WTC11 (cell line): ENCODE measurements at regions not wholly inside any gene's neighbourhood (a gene's known extent, or its start where the extent isn't known, plus 50 kb on each side); places are given as distances from the start of the nearest gene placed in this dataset.

Source experiments
- ATAC-seq: fragments of 200-7000 bp; cut with Tn5 transposase; 2 replicates; pipeline ENCODE4 v1.10.0; 2021; ENCODE audit warnings: mild to moderate bottlenecking, moderate library complexity
- CTCF ChIA-PET: fragments of 300-600 bp; sonication (Branson Sonifier 250); formaldehyde crosslinking; loops from one replicate; lab custom pipeline; 2021; ENCODE audit warnings: antibody characterized with exemption; lab: Charles Lee
- POLR2A ChIA-PET: fragments of 350-600 bp; sonication (Branson Sonifier 250); formaldehyde crosslinking; loops from one replicate; lab custom pipeline; 2021; ENCODE audit warnings: antibody characterized with exemption; lab: Charles Lee
- DNase-seq: peaks from one replicate; pipeline ENCODE4 v3.0.0; 2021; ENCODE audit warnings: low spot score
- H3K27ac Mint-ChIP-seq: 2 replicates; pipeline ENCODE4 v1.8.0; 2021; ENCODE audit warnings: mixed read lengths
- H3K27me3 Mint-ChIP-seq: 2 replicates; pipeline ENCODE4 v1.8.0; 2021; ENCODE audit warnings: low read depth, mild to moderate bottlenecking, moderate library complexity, mixed read lengths
- H3K36me3 Mint-ChIP-seq: 2 replicates; pipeline ENCODE4 v1.8.0; 2021; ENCODE audit warnings: mixed read lengths
- H3K4me1 Mint-ChIP-seq: 2 replicates; pipeline ENCODE4 v1.8.0; 2022; ENCODE audit warnings: mixed read lengths
- H3K4me3 Mint-ChIP-seq: 2 replicates; pipeline ENCODE4 v1.8.0; 2021; ENCODE audit warnings: mild to moderate bottlenecking, moderate library complexity, mixed read lengths
- H3K9me3 Mint-ChIP-seq: 2 replicates; pipeline ENCODE4 v1.8.0; 2021; ENCODE audit warnings: mixed read lengths
- FOXP1 ChIP-seq: sonication (generic); formaldehyde crosslinking; IDR thresholded peaks from 2 replicates; pipeline ENCODE4 v1.8.0; 2022; ENCODE audit warnings: missing genetic modification reagents, mild to moderate bottlenecking, moderate library complexity, borderline replicate concordance
- HMGA2 ChIP-seq: fragments of 250-450 bp; sonication (Bioruptor Pico); IDR thresholded peaks from 2 replicates; pipeline ENCODE4 v1.4.0; 2021; ENCODE audit warnings: mild to moderate bottlenecking, moderate library complexity
- MYBL2 ChIP-seq: sonication (generic); formaldehyde crosslinking; IDR thresholded peaks from 2 replicates; pipeline ENCODE4 v1.8.1; 2023; ENCODE audit warnings: mild to moderate bottlenecking, moderate library complexity, missing genetic modification reagents
- NR1H2 ChIP-seq: sonication (generic); formaldehyde crosslinking; IDR thresholded peaks from 2 replicates; pipeline ENCODE4 v1.9.0; 2021; ENCODE audit warnings: mild to moderate bottlenecking, moderate library complexity, missing genetic modification reagents
- SP1 ChIP-seq: sonication (generic); formaldehyde crosslinking; conservative IDR thresholded peaks from 2 replicates; pipeline ENCODE4 v1.8.1; 2022; ENCODE audit warnings: missing genetic modification reagents
- ZNF121 ChIP-seq: sonication (generic); formaldehyde crosslinking; IDR thresholded peaks from 2 replicates; pipeline ENCODE4 v1.8.0; 2023; ENCODE audit warnings: missing genetic modification reagents
- ZNF232 ChIP-seq: sonication (generic); formaldehyde crosslinking; IDR thresholded peaks from 2 replicates; pipeline ENCODE4 v1.8.0; 2022; ENCODE audit warnings: mild to moderate bottlenecking, missing genetic modification reagents
- TF ChIP-seq, protein P1 (sequence below): sonication (generic); formaldehyde crosslinking; IDR thresholded peaks from 2 replicates; pipeline ENCODE4 v1.8.1; 2022; ENCODE audit warnings: low read depth, mild to moderate bottlenecking, moderate library complexity, missing genetic modification reagents, borderline replicate concordance
- TF ChIP-seq, protein P2 (sequence below): sonication (generic); formaldehyde crosslinking; conservative IDR thresholded peaks from 2 replicates; pipeline ENCODE4 v1.8.1; 2023; ENCODE audit warnings: mild to moderate bottlenecking, low read depth, missing genetic modification reagents, moderate library complexity
- TF ChIP-seq, protein P3 (sequence below): sonication (generic); formaldehyde crosslinking; IDR thresholded peaks from 2 replicates; pipeline ENCODE4 v1.8.0; 2022; ENCODE audit warnings: missing genetic modification reagents
- TF ChIP-seq, protein P4 (sequence below): sonication (generic); formaldehyde crosslinking; IDR thresholded peaks from 2 replicates; pipeline ENCODE4 v1.8.1; 2022; ENCODE audit warnings: mild to moderate bottlenecking, moderate library complexity, missing genetic modification reagents
- TF ChIP-seq, protein P5 (sequence below): sonication (generic); formaldehyde crosslinking; IDR thresholded peaks from 2 replicates; pipeline ENCODE4 v1.8.1; 2023; ENCODE audit warnings: mild to moderate bottlenecking, missing genetic modification reagents, moderate library complexity
- TF ChIP-seq, protein P6 (sequence below): sonication (generic); formaldehyde crosslinking; IDR thresholded peaks from 2 replicates; pipeline ENCODE4 v1.8.0; 2022; ENCODE audit warnings: mild to moderate bottlenecking, missing genetic modification reagents
- TF ChIP-seq, protein P7 (sequence below): fragments of 250-450 bp; sonication (Bioruptor Pico); conservative IDR thresholded peaks from 2 replicates; pipeline ENCODE4 v1.9.0; 2021; ENCODE audit warnings: mild to moderate bottlenecking
- TF ChIP-seq, protein P8 (sequence below): sonication (generic); formaldehyde crosslinking; IDR thresholded peaks from 2 replicates; pipeline ENCODE4 v1.8.1; 2022; ENCODE audit warnings: low read depth, missing genetic modification reagents, borderline replicate concordance
- TF ChIP-seq, protein P9 (sequence below): fragments of 250-450 bp; sonication (Bioruptor Pico); IDR thresholded peaks from 2 replicates; pipeline ENCODE4 v1.9.0; 2021; ENCODE audit warnings: mild to moderate bottlenecking, borderline replicate concordance

DNA sequence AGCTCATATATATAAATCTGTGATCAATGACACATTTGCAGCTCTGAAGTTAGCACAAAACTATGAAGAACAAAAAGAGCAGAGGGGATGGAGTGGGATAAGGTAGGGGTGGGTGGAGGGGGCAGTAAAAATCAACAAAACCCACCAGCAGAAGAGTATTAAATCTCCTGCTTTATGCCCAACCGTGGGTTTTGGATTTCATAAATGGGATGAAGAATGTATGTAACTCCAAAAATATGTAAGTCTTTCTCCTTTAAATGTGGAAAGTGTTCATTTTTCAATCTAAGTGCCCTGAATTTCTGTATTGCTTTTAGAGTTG is 480.3 kb upstream of the MARCKS start:
- Mint-ChIP-seq H3K9me3 (no peaks in the 10 kb centered on the region), H3K36me3 (no peaks in the 10 kb centered on the region), H3K27ac (no peak overlapping the region), H3K27me3 (no peaks in the 10 kb centered on the region), H3K4me3 (no peak overlapping the region), H3K4me1 (no peaks in the 10 kb centered on the region)
- ChIA-PET POLR2A (no interaction called here), CTCF (no interaction called here)
- no peak for ATAC-seq
- no peak for DNase-seq
- TF ChIP-seq ZNF121 (no peak), SP1 (no peak)
- TF ChIP-seq, protein P1, sequence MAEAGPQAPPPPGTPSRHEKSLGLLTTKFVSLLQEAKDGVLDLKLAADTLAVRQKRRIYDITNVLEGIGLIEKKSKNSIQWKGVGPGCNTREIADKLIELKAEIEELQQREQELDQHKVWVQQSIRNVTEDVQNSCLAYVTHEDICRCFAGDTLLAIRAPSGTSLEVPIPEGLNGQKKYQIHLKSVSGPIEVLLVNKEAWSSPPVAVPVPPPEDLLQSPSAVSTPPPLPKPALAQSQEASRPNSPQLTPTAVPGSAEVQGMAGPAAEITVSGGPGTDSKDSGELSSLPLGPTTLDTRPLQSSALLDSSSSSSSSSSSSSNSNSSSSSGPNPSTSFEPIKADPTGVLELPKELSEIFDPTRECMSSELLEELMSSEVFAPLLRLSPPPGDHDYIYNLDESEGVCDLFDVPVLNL, result no peak
- TF ChIP-seq, protein P2, sequence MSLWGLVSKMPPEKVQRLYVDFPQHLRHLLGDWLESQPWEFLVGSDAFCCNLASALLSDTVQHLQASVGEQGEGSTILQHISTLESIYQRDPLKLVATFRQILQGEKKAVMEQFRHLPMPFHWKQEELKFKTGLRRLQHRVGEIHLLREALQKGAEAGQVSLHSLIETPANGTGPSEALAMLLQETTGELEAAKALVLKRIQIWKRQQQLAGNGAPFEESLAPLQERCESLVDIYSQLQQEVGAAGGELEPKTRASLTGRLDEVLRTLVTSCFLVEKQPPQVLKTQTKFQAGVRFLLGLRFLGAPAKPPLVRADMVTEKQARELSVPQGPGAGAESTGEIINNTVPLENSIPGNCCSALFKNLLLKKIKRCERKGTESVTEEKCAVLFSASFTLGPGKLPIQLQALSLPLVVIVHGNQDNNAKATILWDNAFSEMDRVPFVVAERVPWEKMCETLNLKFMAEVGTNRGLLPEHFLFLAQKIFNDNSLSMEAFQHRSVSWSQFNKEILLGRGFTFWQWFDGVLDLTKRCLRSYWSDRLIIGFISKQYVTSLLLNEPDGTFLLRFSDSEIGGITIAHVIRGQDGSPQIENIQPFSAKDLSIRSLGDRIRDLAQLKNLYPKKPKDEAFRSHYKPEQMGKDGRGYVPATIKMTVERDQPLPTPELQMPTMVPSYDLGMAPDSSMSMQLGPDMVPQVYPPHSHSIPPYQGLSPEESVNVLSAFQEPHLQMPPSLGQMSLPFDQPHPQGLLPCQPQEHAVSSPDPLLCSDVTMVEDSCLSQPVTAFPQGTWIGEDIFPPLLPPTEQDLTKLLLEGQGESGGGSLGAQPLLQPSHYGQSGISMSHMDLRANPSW, result no peak

DNA sequence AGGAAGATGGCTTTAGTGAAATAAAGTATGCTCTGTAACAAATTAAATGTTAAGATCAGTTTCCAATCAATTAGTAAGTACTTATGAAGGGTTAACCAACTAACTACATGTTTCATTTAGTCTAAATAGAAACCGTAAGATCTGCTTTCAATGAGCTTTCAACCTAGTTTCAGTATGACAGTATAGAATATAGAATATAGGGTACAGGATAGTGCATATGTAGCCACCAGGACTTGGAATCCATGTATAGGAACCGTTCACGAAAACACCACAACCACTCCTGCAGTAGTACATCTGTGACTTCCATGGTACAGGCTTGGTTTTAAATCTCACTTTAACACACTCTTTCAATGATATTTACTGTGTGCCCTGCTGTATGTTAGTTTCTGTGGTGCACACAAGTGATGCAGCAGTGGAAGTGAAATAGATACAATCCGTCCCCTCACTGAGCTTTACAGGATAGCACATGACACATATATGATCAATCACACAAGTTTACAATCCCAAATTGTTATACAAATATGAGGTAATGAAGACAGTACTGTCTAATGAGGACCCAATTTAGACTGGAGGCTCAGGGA is 479.7 kb upstream of the MARCKS start:
- no peak overlapping the region for H3K4me3 Mint-ChIP-seq
- no peaks in the 10 kb centered on the region for H3K27me3 Mint-ChIP-seq
- H3K4me1 Mint-ChIP-seq, result no peaks in the 10 kb centered on the region
- H3K27ac Mint-ChIP-seq, result no peak overlapping the region
- DNase-seq (no peak), ATAC-seq (no peak)
- H3K36me3 Mint-ChIP-seq, result no peaks in the 10 kb centered on the region
- POLR2A ChIA-PET, result no interaction called here
- no peaks in the 10 kb centered on the region for H3K9me3 Mint-ChIP-seq
- CTCF ChIA-PET, result no interaction called here
- TF ChIP-seq HMGA2 (no peak), ZNF232 (no peak), NR1H2 (CRISPR knock-in tag) (no peak), MYBL2 (CRISPR knock-in tag) (no peak), FOXP1 (no peak)
- TF ChIP-seq, protein P3, sequence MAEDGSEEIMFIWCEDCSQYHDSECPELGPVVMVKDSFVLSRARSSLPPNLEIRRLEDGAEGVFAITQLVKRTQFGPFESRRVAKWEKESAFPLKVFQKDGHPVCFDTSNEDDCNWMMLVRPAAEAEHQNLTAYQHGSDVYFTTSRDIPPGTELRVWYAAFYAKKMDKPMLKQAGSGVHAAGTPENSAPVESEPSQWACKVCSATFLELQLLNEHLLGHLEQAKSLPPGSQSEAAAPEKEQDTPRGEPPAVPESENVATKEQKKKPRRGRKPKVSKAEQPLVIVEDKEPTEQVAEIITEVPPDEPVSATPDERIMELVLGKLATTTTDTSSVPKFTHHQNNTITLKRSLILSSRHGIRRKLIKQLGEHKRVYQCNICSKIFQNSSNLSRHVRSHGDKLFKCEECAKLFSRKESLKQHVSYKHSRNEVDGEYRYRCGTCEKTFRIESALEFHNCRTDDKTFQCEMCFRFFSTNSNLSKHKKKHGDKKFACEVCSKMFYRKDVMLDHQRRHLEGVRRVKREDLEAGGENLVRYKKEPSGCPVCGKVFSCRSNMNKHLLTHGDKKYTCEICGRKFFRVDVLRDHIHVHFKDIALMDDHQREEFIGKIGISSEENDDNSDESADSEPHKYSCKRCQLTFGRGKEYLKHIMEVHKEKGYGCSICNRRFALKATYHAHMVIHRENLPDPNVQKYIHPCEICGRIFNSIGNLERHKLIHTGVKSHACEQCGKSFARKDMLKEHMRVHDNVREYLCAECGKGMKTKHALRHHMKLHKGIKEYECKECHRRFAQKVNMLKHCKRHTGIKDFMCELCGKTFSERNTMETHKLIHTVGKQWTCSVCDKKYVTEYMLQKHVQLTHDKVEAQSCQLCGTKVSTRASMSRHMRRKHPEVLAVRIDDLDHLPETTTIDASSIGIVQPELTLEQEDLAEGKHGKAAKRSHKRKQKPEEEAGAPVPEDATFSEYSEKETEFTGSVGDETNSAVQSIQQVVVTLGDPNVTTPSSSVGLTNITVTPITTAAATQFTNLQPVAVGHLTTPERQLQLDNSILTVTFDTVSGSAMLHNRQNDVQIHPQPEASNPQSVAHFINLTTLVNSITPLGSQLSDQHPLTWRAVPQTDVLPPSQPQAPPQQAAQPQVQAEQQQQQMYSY (CRISPR knock-in tag), result no peak
- TF ChIP-seq, protein P4, sequence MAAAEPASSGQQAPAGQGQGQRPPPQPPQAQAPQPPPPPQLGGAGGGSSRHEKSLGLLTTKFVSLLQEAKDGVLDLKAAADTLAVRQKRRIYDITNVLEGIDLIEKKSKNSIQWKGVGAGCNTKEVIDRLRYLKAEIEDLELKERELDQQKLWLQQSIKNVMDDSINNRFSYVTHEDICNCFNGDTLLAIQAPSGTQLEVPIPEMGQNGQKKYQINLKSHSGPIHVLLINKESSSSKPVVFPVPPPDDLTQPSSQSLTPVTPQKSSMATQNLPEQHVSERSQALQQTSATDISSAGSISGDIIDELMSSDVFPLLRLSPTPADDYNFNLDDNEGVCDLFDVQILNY (CRISPR knock-in tag), result no peak
- TF ChIP-seq, protein P5, sequence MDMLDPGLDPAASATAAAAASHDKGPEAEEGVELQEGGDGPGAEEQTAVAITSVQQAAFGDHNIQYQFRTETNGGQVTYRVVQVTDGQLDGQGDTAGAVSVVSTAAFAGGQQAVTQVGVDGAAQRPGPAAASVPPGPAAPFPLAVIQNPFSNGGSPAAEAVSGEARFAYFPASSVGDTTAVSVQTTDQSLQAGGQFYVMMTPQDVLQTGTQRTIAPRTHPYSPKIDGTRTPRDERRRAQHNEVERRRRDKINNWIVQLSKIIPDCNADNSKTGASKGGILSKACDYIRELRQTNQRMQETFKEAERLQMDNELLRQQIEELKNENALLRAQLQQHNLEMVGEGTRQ (CRISPR knock-in tag), result no peak
- TF ChIP-seq, protein P6, sequence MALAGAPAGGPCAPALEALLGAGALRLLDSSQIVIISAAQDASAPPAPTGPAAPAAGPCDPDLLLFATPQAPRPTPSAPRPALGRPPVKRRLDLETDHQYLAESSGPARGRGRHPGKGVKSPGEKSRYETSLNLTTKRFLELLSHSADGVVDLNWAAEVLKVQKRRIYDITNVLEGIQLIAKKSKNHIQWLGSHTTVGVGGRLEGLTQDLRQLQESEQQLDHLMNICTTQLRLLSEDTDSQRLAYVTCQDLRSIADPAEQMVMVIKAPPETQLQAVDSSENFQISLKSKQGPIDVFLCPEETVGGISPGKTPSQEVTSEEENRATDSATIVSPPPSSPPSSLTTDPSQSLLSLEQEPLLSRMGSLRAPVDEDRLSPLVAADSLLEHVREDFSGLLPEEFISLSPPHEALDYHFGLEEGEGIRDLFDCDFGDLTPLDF (CRISPR knock-in tag), result no peak
- TF ChIP-seq, protein P7, sequence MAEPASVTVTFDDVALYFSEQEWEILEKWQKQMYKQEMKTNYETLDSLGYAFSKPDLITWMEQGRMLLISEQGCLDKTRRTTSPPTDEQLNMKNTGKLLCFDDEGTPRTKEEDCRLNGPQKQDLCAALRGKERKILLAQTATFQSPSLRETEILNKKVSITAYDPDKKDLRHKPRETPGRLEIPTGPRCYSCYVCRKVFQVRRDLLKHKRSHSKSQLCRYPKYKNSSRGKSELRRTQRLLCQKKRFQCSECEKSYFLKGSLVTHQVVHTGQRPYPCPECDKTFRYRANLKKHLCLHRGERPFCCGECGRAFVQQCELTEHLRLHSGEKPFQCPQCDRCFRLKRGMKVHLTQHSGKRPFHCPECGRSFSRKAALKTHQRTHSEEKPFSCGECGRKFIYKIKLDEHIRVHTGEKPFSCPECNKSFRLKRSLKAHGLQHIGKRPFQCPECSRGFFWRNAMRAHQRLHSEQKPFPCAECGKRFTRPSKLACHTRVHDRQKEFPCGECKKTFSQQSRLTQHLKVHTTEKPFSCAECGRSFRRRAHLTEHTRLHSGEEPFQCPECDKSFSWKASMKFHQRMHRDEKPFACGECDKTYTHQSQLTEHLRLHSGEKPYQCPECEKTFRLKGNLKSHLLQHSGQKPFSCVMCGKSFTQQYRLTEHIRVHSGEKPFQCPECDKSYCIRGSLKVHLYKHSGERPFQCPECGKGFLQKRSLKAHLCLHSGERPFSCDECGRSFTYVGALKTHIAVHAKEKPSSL, result no peak
- TF ChIP-seq, protein P8, sequence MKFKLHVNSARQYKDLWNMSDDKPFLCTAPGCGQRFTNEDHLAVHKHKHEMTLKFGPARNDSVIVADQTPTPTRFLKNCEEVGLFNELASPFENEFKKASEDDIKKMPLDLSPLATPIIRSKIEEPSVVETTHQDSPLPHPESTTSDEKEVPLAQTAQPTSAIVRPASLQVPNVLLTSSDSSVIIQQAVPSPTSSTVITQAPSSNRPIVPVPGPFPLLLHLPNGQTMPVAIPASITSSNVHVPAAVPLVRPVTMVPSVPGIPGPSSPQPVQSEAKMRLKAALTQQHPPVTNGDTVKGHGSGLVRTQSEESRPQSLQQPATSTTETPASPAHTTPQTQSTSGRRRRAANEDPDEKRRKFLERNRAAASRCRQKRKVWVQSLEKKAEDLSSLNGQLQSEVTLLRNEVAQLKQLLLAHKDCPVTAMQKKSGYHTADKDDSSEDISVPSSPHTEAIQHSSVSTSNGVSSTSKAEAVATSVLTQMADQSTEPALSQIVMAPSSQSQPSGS, result no peak
- TF ChIP-seq, protein P9, sequence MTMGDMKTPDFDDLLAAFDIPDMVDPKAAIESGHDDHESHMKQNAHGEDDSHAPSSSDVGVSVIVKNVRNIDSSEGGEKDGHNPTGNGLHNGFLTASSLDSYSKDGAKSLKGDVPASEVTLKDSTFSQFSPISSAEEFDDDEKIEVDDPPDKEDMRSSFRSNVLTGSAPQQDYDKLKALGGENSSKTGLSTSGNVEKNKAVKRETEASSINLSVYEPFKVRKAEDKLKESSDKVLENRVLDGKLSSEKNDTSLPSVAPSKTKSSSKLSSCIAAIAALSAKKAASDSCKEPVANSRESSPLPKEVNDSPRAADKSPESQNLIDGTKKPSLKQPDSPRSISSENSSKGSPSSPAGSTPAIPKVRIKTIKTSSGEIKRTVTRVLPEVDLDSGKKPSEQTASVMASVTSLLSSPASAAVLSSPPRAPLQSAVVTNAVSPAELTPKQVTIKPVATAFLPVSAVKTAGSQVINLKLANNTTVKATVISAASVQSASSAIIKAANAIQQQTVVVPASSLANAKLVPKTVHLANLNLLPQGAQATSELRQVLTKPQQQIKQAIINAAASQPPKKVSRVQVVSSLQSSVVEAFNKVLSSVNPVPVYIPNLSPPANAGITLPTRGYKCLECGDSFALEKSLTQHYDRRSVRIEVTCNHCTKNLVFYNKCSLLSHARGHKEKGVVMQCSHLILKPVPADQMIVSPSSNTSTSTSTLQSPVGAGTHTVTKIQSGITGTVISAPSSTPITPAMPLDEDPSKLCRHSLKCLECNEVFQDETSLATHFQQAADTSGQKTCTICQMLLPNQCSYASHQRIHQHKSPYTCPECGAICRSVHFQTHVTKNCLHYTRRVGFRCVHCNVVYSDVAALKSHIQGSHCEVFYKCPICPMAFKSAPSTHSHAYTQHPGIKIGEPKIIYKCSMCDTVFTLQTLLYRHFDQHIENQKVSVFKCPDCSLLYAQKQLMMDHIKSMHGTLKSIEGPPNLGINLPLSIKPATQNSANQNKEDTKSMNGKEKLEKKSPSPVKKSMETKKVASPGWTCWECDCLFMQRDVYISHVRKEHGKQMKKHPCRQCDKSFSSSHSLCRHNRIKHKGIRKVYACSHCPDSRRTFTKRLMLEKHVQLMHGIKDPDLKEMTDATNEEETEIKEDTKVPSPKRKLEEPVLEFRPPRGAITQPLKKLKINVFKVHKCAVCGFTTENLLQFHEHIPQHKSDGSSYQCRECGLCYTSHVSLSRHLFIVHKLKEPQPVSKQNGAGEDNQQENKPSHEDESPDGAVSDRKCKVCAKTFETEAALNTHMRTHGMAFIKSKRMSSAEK (CRISPR knock-in tag), result no peak
